K562 (cell line): ENCODE measurements at regions not wholly inside any gene's neighbourhood (a gene's known extent, or its start where the extent isn't known, plus 50 kb on each side); places are given as distances from the start of the nearest gene placed in this dataset.

Source experiments
- ATAC-seq: fragments of 200-7000 bp; cut with Tn5 transposase; 3 replicates; pipeline ENCODE4 v1.9.1; 2020; ENCODE audit warnings: moderate library complexity
- BruUV-seq: library from RNA; stranded (reverse); fragments of 400-500 nt; replicated peaks from 2 replicates; lab custom pipeline; 2021; lab: Mats Ljungman, UMichigan
- CTCF ChIA-PET: fragments of 300-600 bp; formaldehyde crosslinking; extraction: SDS; loops from one replicate; lab custom pipeline; 2021; ENCODE audit warnings: low intra/inter-chr PET ratio; lab: Yijun Ruan, JAX
- POLR2A ChIA-PET: fragments of 300-600, 350-650 bp; sonication (Branson Sonifier 250); formaldehyde crosslinking; extraction: SDS; loops from one replicate; lab custom pipeline; 2021; ENCODE audit warnings: antibody characterized with exemption, inconsistent platforms; lab: Yijun Ruan, JAX
- DNase-seq, 4 experiments: peaks; one replicate each; pipeline versions ENCODE4 v3.0.0 to v3.0.0-alpha.2; 2011 to 2018; ENCODE audit warnings: low spot score in 3 of 4, mixed read lengths in 3 of 4; ENCODE audit errors: extremely low read depth in 1 of 4
- FAIRE-seq: peaks from 2 replicates; lab custom pipeline; 2011; peaks lifted over from hg19 to GRCh38; lab: Jason Lieb, UNC
- H2AFZ ChIP-seq: 2 replicates; pipeline ENCODE4 v1.6.0; 2011; ENCODE audit warnings: low read depth, low read length, control low read depth, inconsistent platforms
- H3K27ac ChIP-seq: fragments of 200-600 bp; 3 replicates; pipeline ENCODE4 v1.8.0; 2011; ENCODE audit warnings: low read depth, mild to moderate bottlenecking, control low read depth, inconsistent platforms, low read length, moderate library complexity, mixed read lengths; ENCODE audit errors: extremely low read depth
- H3K27me3 ChIP-seq, 2 experiments: fragments of 300-600 bp in 1 of 2; 2 replicates in 1 of 2; 3 replicates in 1 of 2; pipeline versions ENCODE4 v1.6.0 to v1.8.0; 2011; ENCODE audit warnings: inconsistent platforms in 2 of 2, low read length in 2 of 2, mild to moderate bottlenecking in 1 of 2, mixed read lengths in 1 of 2, moderate library complexity in 1 of 2; ENCODE audit not compliant: control insufficient read depth in 2 of 2, insufficient read depth in 2 of 2
- H3K36me3 ChIP-seq: fragments of 300-600 bp; 3 replicates; pipeline ENCODE4 v1.8.0; 2011; ENCODE audit warnings: mild to moderate bottlenecking, low read length, inconsistent platforms; ENCODE audit not compliant: control insufficient read depth, insufficient read depth
- H3K4me1 ChIP-seq, 2 experiments: fragments of 200-600 bp in 1 of 2; replicated peaks in 1 of 2; 2 replicates in 1 of 2; 3 replicates in 1 of 2; pipeline versions ENCODE4 v1.5.1 to v1.8.0; 2011; ENCODE audit warnings: inconsistent platforms in 2 of 2, low read length in 2 of 2, mild to moderate bottlenecking in 1 of 2, mixed read lengths in 1 of 2, moderate library complexity in 1 of 2; ENCODE audit not compliant: control insufficient read depth in 2 of 2, insufficient read depth in 2 of 2
- H3K4me2 ChIP-seq: 2 replicates; pipeline ENCODE4 v1.6.1; 2011; ENCODE audit warnings: low read length, control low read depth, inconsistent platforms, mixed read lengths; ENCODE audit not compliant: insufficient read depth
- H3K4me3 ChIP-seq: fragments of 200-600 bp; sonication (generic), shearing (Covaris generic); 2 replicates; pipeline ENCODE4 v1.5.1; 2016; ENCODE audit warnings: control low read depth, inconsistent platforms
- H3K79me2 ChIP-seq: fragments of 200-600 bp; 3 replicates; pipeline ENCODE4 v1.8.0; 2011; ENCODE audit warnings: low read length, inconsistent platforms; ENCODE audit not compliant: control insufficient read depth, insufficient read depth
- H3K9ac ChIP-seq, 2 experiments: 2 replicates each; pipeline versions ENCODE4 v1.6.0 to v1.6.1; 2011; ENCODE audit warnings: low read depth in 2 of 2, low read length in 2 of 2, control low read depth in 1 of 2, inconsistent platforms in 1 of 2, mild to moderate bottlenecking in 1 of 2, mixed read lengths in 1 of 2; ENCODE audit not compliant: insufficient read depth in 1 of 2
- H3K9me1 ChIP-seq: one replicate; pipeline ENCODE4 v1.6.0; 2011; ENCODE audit warnings: inconsistent platforms, mild to moderate bottlenecking, low read length, moderate library complexity; ENCODE audit not compliant: control insufficient read depth, insufficient read depth
- H3K9me3 ChIP-seq: replicated peaks from 2 replicates; pipeline ENCODE4 v1.5.1; 2011; ENCODE audit warnings: low read depth, low read length, inconsistent platforms; ENCODE audit not compliant: control insufficient read depth, insufficient read depth
- H4K20me1 ChIP-seq: replicated peaks from 2 replicates; pipeline ENCODE4 v1.6.1; 2011; ENCODE audit warnings: low read length, inconsistent platforms, mixed read lengths; ENCODE audit not compliant: control insufficient read depth, insufficient read depth
- ARID1B ChIP-seq: fragments of 450-650 bp; IDR thresholded peaks from 2 replicates; pipeline ENCODE4 v1.6.1; 2016; ENCODE audit warnings: antibody characterized with exemption, mild to moderate bottlenecking, inconsistent platforms
- BDP1 ChIP-seq: IDR thresholded peaks from 3 replicates; pipeline ENCODE4 v1.6.1; 2011; ENCODE audit not compliant: insufficient read length, insufficient read depth
- EZH2 ChIP-seq: IDR thresholded peaks from 2 replicates; pipeline ENCODE4 v1.6.1; 2012; ENCODE audit warnings: low read depth, mild to moderate bottlenecking, inconsistent platforms, low read length, borderline replicate concordance
- HEY1 ChIP-seq: fragments of 250-450 bp; sonication (Bioruptor Pico); IDR thresholded peaks from 2 replicates; pipeline ENCODE4 v1.5.0; 2020; ENCODE audit warnings: mild to moderate bottlenecking, moderate library complexity, borderline replicate concordance
- MYC ChIP-seq, 2 experiments: fragments of 250-450 bp in 1 of 2; sonication (Bioruptor Pico) in 1 of 2; IDR thresholded peaks; 2 replicates each; pipeline versions ENCODE4 v1.5.1 to v1.6.1; 2012 to 2021; ENCODE audit warnings: low read depth in 2 of 2, borderline replicate concordance in 1 of 2, improper control_type of control experiment in 1 of 2, low read length in 1 of 2, mild to moderate bottlenecking in 1 of 2, moderate library complexity in 1 of 2
- NONO ChIP-seq, 2 experiments: fragments of 200-400 bp in 1 of 2; fragments of 450-650 bp in 1 of 2; formaldehyde crosslinking in 1 of 2; IDR thresholded peaks; 2 replicates each; pipeline ENCODE4 v1.6.1; 2017; ENCODE audit warnings: low read depth in 2 of 2, mild to moderate bottlenecking in 2 of 2, moderate library complexity in 2 of 2, low read length in 1 of 2
- PHF8 ChIP-seq: fragments of 200-600 bp; sonication (generic); IDR thresholded peaks from 2 replicates; pipeline ENCODE4 v1.6.1; 2012; ENCODE audit warnings: mixed run types, mild to moderate bottlenecking, inconsistent platforms, low read length, moderate library complexity, borderline replicate concordance
- RBM15 ChIP-seq: fragments of 200-400 bp; formaldehyde crosslinking; IDR thresholded peaks from 2 replicates; pipeline ENCODE4 v1.6.1; 2018; ENCODE audit warnings: mild to moderate bottlenecking, low read length, moderate library complexity; ENCODE audit not compliant: insufficient read depth
- RHOXF2B ChIP-seq: fragments of 250-450 bp; sonication (Bioruptor Pico); conservative IDR thresholded peaks from 2 replicates; pipeline ENCODE4 v1.5.1; 2021
- SIN3A ChIP-seq, 2 experiments: fragments of 150-350 bp in 1 of 2; IDR thresholded peaks; 2 replicates each; pipeline ENCODE4 v1.6.1; 2011 to 2016; ENCODE audit warnings: borderline replicate concordance in 2 of 2, low read depth in 2 of 2, low read length in 2 of 2, mild to moderate bottlenecking in 2 of 2, moderate library complexity in 2 of 2; ENCODE audit not compliant: control insufficient read depth in 1 of 2
- SRF ChIP-seq, 2 experiments: fragments of 250-450, 450-650 bp in 1 of 2; sonication (Bioruptor Pico) in 1 of 2; sonication (generic) in 1 of 2; formaldehyde crosslinking; IDR thresholded peaks; 2 replicates each; pipeline versions ENCODE4 v1.5.0 to v1.5.1; 2020 to 2022; ENCODE audit warnings: mild to moderate bottlenecking in 1 of 2, missing genetic modification reagents in 1 of 2
- SRSF9 ChIP-seq: fragments of 200-400 bp; formaldehyde crosslinking; IDR thresholded peaks from 2 replicates; pipeline ENCODE4 v1.6.1; 2017; ENCODE audit warnings: low read depth, low read length, borderline replicate concordance
- ZEB2 ChIP-seq: fragments of 450-650 bp; IDR thresholded peaks from 2 replicates; pipeline ENCODE4 v1.6.1; 2016
- ZNF212 ChIP-seq: fragments of 450-650 bp; formaldehyde crosslinking; IDR thresholded peaks from 2 replicates; pipeline ENCODE4 v1.4.0; 2020; ENCODE audit warnings: mild to moderate bottlenecking
- ZNF232 ChIP-seq: sonication (generic); formaldehyde crosslinking; IDR thresholded peaks from 2 replicates; pipeline ENCODE4 v1.8.0; 2022; ENCODE audit warnings: mild to moderate bottlenecking, missing genetic modification reagents
- WGBS: fragments of 100-300 bp; shearing (Covaris generic); methylation state at CpG from one replicate; pipeline ENCODE4 v1.1.6; 2016; ENCODE audit warnings: low coverage, mixed read lengths; ENCODE audit not compliant: insufficient coverage; ENCODE audit errors: missing lambda C conversion rate; 5-methylcytosine and 5-hydroxymethylcytosine counted together
- in situ Hi-C: fragments of 300-500 bp; cut with MboI; formaldehyde crosslinking; loops from 4 replicates; pipeline ENCODE4 v1.15.0; 2018; ENCODE audit warnings: inconsistent platforms, mixed read lengths
- intact Hi-C: fragments of 100-400 bp; cut with micrococcal nuclease; formaldehyde crosslinking; loops from 2 replicates; pipeline ENCODE4 v1.14.2; 2022
- TF ChIP-seq, protein P1 (sequence below): sonication (generic); formaldehyde crosslinking; IDR thresholded peaks from 2 replicates; pipeline ENCODE4 v1.8.0; 2023; ENCODE audit warnings: mild to moderate bottlenecking, missing genetic modification reagents
- TF ChIP-seq, protein P2 (sequence below): IDR thresholded peaks from 2 replicates; pipeline ENCODE4 v1.6.1; 2011; ENCODE audit warnings: borderline replicate concordance, low read depth, mild to moderate bottlenecking, moderate library complexity, low read length; ENCODE audit not compliant: insufficient read depth, poor library complexity, severe bottlenecking

GRCh38 chr2:16287281-16287680 lies 346.9 kb downstream of the MYCN start:
- no peaks in the 10 kb centered on the region for H3K9me1 ChIP-seq
- WGBS = 0% methylated on average over 1 of the region's 1 CpG
- H3K27ac ChIP-seq = no peak overlapping the region
- intact Hi-C loops = no loop called here
- ChIA-PET POLR2A (no interaction called here), CTCF (no interaction called here)
- no peak for DNase-seq
- no peak overlapping the region for H3K9ac ChIP-seq
- in situ Hi-C loops = no loop called here
- no peaks in the 10 kb centered on the region for H3K79me2 ChIP-seq
- no peak for ATAC-seq
- H4K20me1 ChIP-seq = no peaks in the 10 kb centered on the region
- H3K4me1 ChIP-seq = no peaks in the 10 kb centered on the region
- H3K9me3 ChIP-seq = no peaks in the 10 kb centered on the region
- no peak overlapping the region for H3K4me2 ChIP-seq
- no peak overlapping the region for H2AFZ ChIP-seq
- no peaks in the 10 kb centered on the region for H3K36me3 ChIP-seq
- BruUV-seq = no TSS peak
- H3K4me3 ChIP-seq = no peak overlapping the region
- peaks cover 5 to 23% of the 10 kb centered on the region in 2 experiments; a peak in 3 of 5 replicates for H3K27me3 ChIP-seq
- FAIRE-seq = no peak
- TF ChIP-seq NONO (IDR thresholded peaks at IDR 0.05; ENCODE audit: low read depth in 2 of 2, low read length in 1 of 2) (no peak), SRF (CRISPR knock-in tag; IDR thresholded peaks at IDR 0.05) (no peak), HEY1 (CRISPR knock-in tag) (no peak), PHF8 (no peak), EZH2 (no peak), SIN3A (IDR thresholded peaks at IDR 0.05; ENCODE audit: borderline replicate concordance in 2 of 2, control insufficient read depth in 1 of 2, low read depth in 2 of 2, low read length in 2 of 2) (no peak), ARID1B (no peak), ZNF212 (CRISPR knock-in tag) (no peak), BDP1 (no peak), MYC (IDR thresholded peaks at IDR 0.05; ENCODE audit: low read depth, low read length) (no peak), MYC (CRISPR knock-in tag; IDR thresholded peaks at IDR 0.05; ENCODE audit: borderline replicate concordance, low read depth) (no peak), RHOXF2B (CRISPR knock-in tag) (no peak), ZEB2 (no peak), RBM15 (no peak), SRSF9 (no peak), ZNF232 (CRISPR knock-in tag) (no peak)
- TF ChIP-seq, protein P1, sequence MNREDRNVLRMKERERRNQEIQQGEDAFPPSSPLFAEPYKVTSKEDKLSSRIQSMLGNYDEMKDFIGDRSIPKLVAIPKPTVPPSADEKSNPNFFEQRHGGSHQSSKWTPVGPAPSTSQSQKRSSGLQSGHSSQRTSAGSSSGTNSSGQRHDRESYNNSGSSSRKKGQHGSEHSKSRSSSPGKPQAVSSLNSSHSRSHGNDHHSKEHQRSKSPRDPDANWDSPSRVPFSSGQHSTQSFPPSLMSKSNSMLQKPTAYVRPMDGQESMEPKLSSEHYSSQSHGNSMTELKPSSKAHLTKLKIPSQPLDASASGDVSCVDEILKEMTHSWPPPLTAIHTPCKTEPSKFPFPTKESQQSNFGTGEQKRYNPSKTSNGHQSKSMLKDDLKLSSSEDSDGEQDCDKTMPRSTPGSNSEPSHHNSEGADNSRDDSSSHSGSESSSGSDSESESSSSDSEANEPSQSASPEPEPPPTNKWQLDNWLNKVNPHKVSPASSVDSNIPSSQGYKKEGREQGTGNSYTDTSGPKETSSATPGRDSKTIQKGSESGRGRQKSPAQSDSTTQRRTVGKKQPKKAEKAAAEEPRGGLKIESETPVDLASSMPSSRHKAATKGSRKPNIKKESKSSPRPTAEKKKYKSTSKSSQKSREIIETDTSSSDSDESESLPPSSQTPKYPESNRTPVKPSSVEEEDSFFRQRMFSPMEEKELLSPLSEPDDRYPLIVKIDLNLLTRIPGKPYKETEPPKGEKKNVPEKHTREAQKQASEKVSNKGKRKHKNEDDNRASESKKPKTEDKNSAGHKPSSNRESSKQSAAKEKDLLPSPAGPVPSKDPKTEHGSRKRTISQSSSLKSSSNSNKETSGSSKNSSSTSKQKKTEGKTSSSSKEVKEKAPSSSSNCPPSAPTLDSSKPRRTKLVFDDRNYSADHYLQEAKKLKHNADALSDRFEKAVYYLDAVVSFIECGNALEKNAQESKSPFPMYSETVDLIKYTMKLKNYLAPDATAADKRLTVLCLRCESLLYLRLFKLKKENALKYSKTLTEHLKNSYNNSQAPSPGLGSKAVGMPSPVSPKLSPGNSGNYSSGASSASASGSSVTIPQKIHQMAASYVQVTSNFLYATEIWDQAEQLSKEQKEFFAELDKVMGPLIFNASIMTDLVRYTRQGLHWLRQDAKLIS = no peak
- TF ChIP-seq, protein P2, sequence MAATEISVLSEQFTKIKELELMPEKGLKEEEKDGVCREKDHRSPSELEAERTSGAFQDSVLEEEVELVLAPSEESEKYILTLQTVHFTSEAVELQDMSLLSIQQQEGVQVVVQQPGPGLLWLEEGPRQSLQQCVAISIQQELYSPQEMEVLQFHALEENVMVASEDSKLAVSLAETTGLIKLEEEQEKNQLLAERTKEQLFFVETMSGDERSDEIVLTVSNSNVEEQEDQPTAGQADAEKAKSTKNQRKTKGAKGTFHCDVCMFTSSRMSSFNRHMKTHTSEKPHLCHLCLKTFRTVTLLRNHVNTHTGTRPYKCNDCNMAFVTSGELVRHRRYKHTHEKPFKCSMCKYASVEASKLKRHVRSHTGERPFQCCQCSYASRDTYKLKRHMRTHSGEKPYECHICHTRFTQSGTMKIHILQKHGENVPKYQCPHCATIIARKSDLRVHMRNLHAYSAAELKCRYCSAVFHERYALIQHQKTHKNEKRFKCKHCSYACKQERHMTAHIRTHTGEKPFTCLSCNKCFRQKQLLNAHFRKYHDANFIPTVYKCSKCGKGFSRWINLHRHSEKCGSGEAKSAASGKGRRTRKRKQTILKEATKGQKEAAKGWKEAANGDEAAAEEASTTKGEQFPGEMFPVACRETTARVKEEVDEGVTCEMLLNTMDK = no peak
